IMR-90 (cell line): ENCODE measurements at regions not wholly inside any gene's neighbourhood (a gene's known extent, or its start where the extent isn't known, plus 50 kb on each side); places are given as distances from the start of the nearest gene placed in this dataset.

ENCODE experiments used
- ATAC-seq: fragments of 200-7000 bp; cut with Tn5 transposase; 2 replicates; pipeline ENCODE4 v1.9.1; 2020; ENCODE audit warnings: low read depth, mild to moderate bottlenecking, moderate library complexity
- BruUV-seq: library from RNA; stranded (reverse); fragments of 400-500 nt; replicated peaks from 2 replicates; lab custom pipeline; 2021; lab: Mats Ljungman, UMichigan
- CTCF ChIA-PET: fragments of 300-600 bp; formaldehyde crosslinking; extraction: SDS; loops from one replicate; lab custom pipeline; 2021; ENCODE audit warnings: antibody characterized with exemption; lab: Yijun Ruan, JAX
- POLR2A ChIA-PET: fragments of 300-600 bp; sonication (Branson Sonifier 250); formaldehyde crosslinking; loops from one replicate; lab custom pipeline; 2022; ENCODE audit warnings: antibody characterized with exemption; ENCODE audit not compliant: unreplicated experiment; lab: Charles Lee
- DNase-seq: peaks from one replicate; pipeline ENCODE4 v3.0.0; 2013
- H2AFZ ChIP-seq: replicated peaks from 2 replicates; pipeline ENCODE3; 2013; ENCODE audit warnings: low read length, mild to moderate bottlenecking; ENCODE audit not compliant: poor library complexity
- H2AK5ac ChIP-seq: 2 replicates; pipeline ENCODE4 v1.6.1; 2013; ENCODE audit warnings: low read depth, low read length, inconsistent platforms
- H2AK9ac ChIP-seq: replicated peaks from 2 replicates; pipeline ENCODE3; 2013; ENCODE audit warnings: mild to moderate bottlenecking, low read depth, low read length, moderate library complexity; ENCODE audit not compliant: poor library complexity
- H2BK120ac ChIP-seq: 2 replicates; pipeline ENCODE4 v1.6.1; 2013; ENCODE audit warnings: low read depth, low read length, inconsistent platforms
- H2BK15ac ChIP-seq: 3 replicates; pipeline ENCODE4 v1.6.1; 2013; ENCODE audit warnings: low read depth, low read length, inconsistent platforms
- H2BK20ac ChIP-seq: 2 replicates; pipeline ENCODE4 v1.6.1; 2013; ENCODE audit warnings: low read depth, mild to moderate bottlenecking, inconsistent platforms, low read length, moderate library complexity
- H2BK5ac ChIP-seq: 2 replicates; pipeline ENCODE4 v1.6.1; 2013; ENCODE audit warnings: mild to moderate bottlenecking, low read depth, low read length, inconsistent platforms; ENCODE audit not compliant: poor library complexity, severe bottlenecking
- H3K14ac ChIP-seq: replicated peaks from 2 replicates; pipeline ENCODE4 v1.6.1; 2013; ENCODE audit warnings: low read depth, low read length, inconsistent platforms
- H3K18ac ChIP-seq: 2 replicates; pipeline ENCODE4 v1.6.1; 2013; ENCODE audit warnings: low read depth, low read length, control low read depth
- H3K23ac ChIP-seq: 2 replicates; pipeline ENCODE4 v1.6.1; 2013; ENCODE audit warnings: low read depth, low read length, inconsistent platforms
- H3K27ac ChIP-seq: 2 replicates; pipeline ENCODE4 v1.5.1; 2013; ENCODE audit warnings: mild to moderate bottlenecking, control low read depth, low read length; ENCODE audit not compliant: insufficient read depth
- H3K27me3 ChIP-seq: 2 replicates; pipeline ENCODE4 v1.6.1; 2013; ENCODE audit warnings: low read length; ENCODE audit not compliant: control insufficient read depth, insufficient read depth
- H3K36me3 ChIP-seq: 2 replicates; pipeline ENCODE4 v1.6.1; 2013; ENCODE audit warnings: low read length, mixed read lengths; ENCODE audit not compliant: control insufficient read depth, insufficient read depth
- H3K4ac ChIP-seq: 2 replicates; pipeline ENCODE4 v1.6.1; 2013; ENCODE audit warnings: low read depth, low read length, inconsistent platforms
- H3K4me1 ChIP-seq: 2 replicates; pipeline ENCODE4 v1.6.1; 2013; ENCODE audit warnings: low read length, mixed read lengths; ENCODE audit not compliant: control insufficient read depth, insufficient read depth
- H3K4me2 ChIP-seq: 2 replicates; pipeline ENCODE4 v1.6.1; 2013; ENCODE audit warnings: low read depth, mild to moderate bottlenecking, control low read depth, low read length, moderate library complexity
- H3K4me3 ChIP-seq: 2 replicates; pipeline ENCODE4 v1.5.1; 2013; ENCODE audit warnings: low read depth, mild to moderate bottlenecking, control low read depth, low read length, moderate library complexity; ENCODE audit not compliant: insufficient read depth
- H3K56ac ChIP-seq: 2 replicates; pipeline ENCODE4 v1.6.1; 2013; ENCODE audit warnings: low read length, inconsistent platforms; ENCODE audit not compliant: insufficient read depth; ENCODE audit errors: extremely low read depth
- H3K79me1 ChIP-seq, 2 experiments: 2 replicates each; pipeline ENCODE4 v1.6.1; 2013; ENCODE audit warnings: low read length in 2 of 2, inconsistent platforms in 1 of 2, low read depth in 1 of 2
- H3K9ac ChIP-seq: 2 replicates; pipeline ENCODE4 v1.6.1; 2013; ENCODE audit warnings: low read depth, low read length, control low read depth
- H3K9me1 ChIP-seq: 2 replicates; pipeline ENCODE4 v1.6.1; 2013; ENCODE audit warnings: low read length, inconsistent platforms; ENCODE audit not compliant: insufficient read depth
- H3K9me3 ChIP-seq: 2 replicates; pipeline ENCODE4 v1.6.1; 2013; ENCODE audit warnings: low read length; ENCODE audit not compliant: control insufficient read depth, insufficient read depth
- H4K20me1 ChIP-seq: 2 replicates; pipeline ENCODE4 v1.6.1; 2013; ENCODE audit warnings: low read length, inconsistent platforms; ENCODE audit not compliant: insufficient read depth
- H4K5ac ChIP-seq: 2 replicates; pipeline ENCODE4 v1.6.1; 2013; ENCODE audit warnings: mild to moderate bottlenecking, low read depth, low read length, control low read depth
- H4K8ac ChIP-seq, 2 experiments: 2 replicates each; pipeline ENCODE4 v1.6.1; 2013; ENCODE audit warnings: low read depth in 2 of 2, low read length in 2 of 2, control low read depth in 1 of 2, inconsistent platforms in 1 of 2
- H4K91ac ChIP-seq: 2 replicates; pipeline ENCODE4 v1.6.1; 2013; ENCODE audit warnings: low read depth, low read length, inconsistent platforms; ENCODE audit not compliant: insufficient read depth
- CEBPB ChIP-seq: IDR thresholded peaks from 2 replicates; pipeline ENCODE4 v1.6.1; 2012; ENCODE audit warnings: low read depth, low read length, improper control_type of control experiment
- FOS ChIP-seq: fragments of 150-350 bp; IDR thresholded peaks from 2 replicates; pipeline ENCODE4 v1.6.1; 2016; ENCODE audit warnings: low read depth, low read length
- POLR2A ChIP-seq: IDR thresholded peaks from 2 replicates; pipeline ENCODE4 v1.6.1; 2012; ENCODE audit warnings: mild to moderate bottlenecking, low read depth, low read length
- RAD21 ChIP-seq: IDR thresholded peaks from 2 replicates; pipeline ENCODE4 v1.6.1; 2012; ENCODE audit warnings: low read length, improper control_type of control experiment
- WGBS, 2 experiments: methylation state at CpG; one replicate each; pipeline versions ENCODE4 v1.1.5 to v1.1.7; 2013; ENCODE audit warnings: missing lambda C conversion rate in 2 of 2; ENCODE audit not compliant: insufficient read length in 1 of 2; ENCODE audit errors: extremely low coverage in 2 of 2; 5-methylcytosine and 5-hydroxymethylcytosine counted together
- dilution Hi-C: fragments of 300-500 bp; cut with HindIII; formaldehyde crosslinking; loops from one replicate; pipeline ENCODE4 v1.14.3; 2018; ENCODE audit warnings: low sequenced_read_pairs; ENCODE audit not compliant: unreplicated experiment
- in situ Hi-C: fragments of 300-500 bp; cut with MboI; formaldehyde crosslinking; loops from 3 replicates; pipeline ENCODE4 v1.14.3; 2019; ENCODE audit warnings: low sequenced_read_pairs, inconsistent platforms, mixed read lengths
- intact Hi-C: fragments of 100-400 bp; cut with micrococcal nuclease; formaldehyde crosslinking; loops from 2 replicates; pipeline ENCODE4 v1.10.0; 2022

- Histone ChIP-seq H3K14ac (no peak overlapping the region), H4K8ac (no peak overlapping the region), H3K27ac (no peak overlapping the region), H2BK15ac (no peak overlapping the region), H3K9me3 (peaks cover 22% of the 10 kb centered on the region), H2BK120ac (no peak overlapping the region), H3K4ac (no peak overlapping the region), H2AFZ (no peak overlapping the region), H3K79me1 (no peaks in the 10 kb centered on the region), H3K18ac (no peak overlapping the region), H4K5ac (no peak overlapping the region), H2AK9ac (no peak overlapping the region), H4K91ac (no peak overlapping the region), H3K36me3 (no peaks in the 10 kb centered on the region), H3K27me3 (no peaks in the 10 kb centered on the region), H3K9ac (no peak overlapping the region), H3K56ac (no peak overlapping the region), H2BK5ac (no peak overlapping the region), H2BK20ac (no peak overlapping the region), H3K9me1 (no peaks in the 10 kb centered on the region), H3K23ac (no peak overlapping the region), H4K20me1 (no peaks in the 10 kb centered on the region), H3K4me2 (no peak overlapping the region), H3K4me1 (no peaks in the 10 kb centered on the region), H2AK5ac (no peak overlapping the region), H3K4me3 (no peak overlapping the region)
- intact Hi-C loops (no loop called here), dilution Hi-C loops (no loop called here), in situ Hi-C loops (no loop called here)
- ChIA-PET CTCF (no interaction called here), POLR2A (no interaction called here)
- 50% methylated on average over 5 of the region's 9 CpGs; no CpG with 5 or more reads in 1 of the 2 experiments for WGBS, 2 experiments
- DNase-seq (no peak), ATAC-seq (no peak)
- TF ChIP-seq POLR2A (no peak), RAD21 (no peak), FOS (no peak), CEBPB (no peak)
- BruUV-seq = no TSS peak
Measured at GRCh38 chr1:233843525-233844204, 60.8 kb upstream of the SLC35F3 start.
